ENCODE measurements at regions not wholly inside any gene's neighbourhood (a gene's known extent, or its start where the extent isn't known, plus 50 kb on each side); places are given as distances from the start of the nearest gene placed in this dataset.

DNA sequence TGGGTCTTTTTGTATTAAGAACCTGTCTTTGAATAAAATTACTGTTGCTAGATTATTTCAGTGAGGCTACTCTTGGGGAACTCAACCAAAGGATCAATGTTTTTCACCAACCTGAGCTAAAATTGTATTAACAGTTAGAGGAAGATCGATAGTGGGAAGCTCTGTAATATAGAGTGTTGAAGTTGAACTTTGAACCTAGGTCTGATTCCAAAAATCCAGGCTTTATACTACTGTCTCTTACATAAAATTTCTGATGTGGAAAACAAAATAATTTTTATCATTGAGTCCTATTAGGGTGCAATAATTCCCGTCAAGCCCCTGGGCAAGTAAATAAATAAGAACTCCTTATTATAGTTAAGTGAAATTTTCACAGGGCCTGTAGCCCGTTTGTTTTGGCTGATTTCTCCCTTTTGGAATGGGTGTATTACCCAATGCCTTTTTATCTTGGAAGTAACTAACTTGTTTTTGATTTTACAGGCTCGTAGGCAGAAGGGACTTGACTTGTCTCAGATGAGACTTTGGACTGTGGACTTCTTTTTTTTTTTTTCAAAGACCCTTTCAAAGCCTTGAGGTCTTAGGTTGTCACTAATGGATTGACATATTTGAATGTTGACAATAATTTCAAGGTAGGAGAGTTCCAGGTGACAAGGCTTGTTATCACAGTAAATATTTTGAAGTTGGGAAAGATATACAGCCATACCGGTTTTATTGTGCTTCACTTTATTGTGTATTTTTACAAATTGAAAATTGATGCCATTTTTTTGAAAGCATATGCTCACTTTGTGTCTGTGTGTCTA is 276.1 kb downstream of the NFKBIZ start:
- Histone ChIP-seq H3K27ac (ENCODE audit: low read depth, low read length) (no peak overlapping the region), H3K27me3 (ENCODE audit: control insufficient read depth, insufficient read depth, low read length) (no peaks in the 10 kb centered on the region), H3K9me3 (ENCODE audit: control insufficient read depth, insufficient read depth, low read length) (peaks cover 8% of the 10 kb centered on the region), H3K4me3 (ENCODE audit: low read depth, low read length) (no peak overlapping the region)
- no peak for DNase-seq (ENCODE audit: low read depth, low spot score)
- ChIA-PET POLR2A (no interaction called here), CTCF (no interaction called here)
- TF ChIP-seq, protein P1, sequence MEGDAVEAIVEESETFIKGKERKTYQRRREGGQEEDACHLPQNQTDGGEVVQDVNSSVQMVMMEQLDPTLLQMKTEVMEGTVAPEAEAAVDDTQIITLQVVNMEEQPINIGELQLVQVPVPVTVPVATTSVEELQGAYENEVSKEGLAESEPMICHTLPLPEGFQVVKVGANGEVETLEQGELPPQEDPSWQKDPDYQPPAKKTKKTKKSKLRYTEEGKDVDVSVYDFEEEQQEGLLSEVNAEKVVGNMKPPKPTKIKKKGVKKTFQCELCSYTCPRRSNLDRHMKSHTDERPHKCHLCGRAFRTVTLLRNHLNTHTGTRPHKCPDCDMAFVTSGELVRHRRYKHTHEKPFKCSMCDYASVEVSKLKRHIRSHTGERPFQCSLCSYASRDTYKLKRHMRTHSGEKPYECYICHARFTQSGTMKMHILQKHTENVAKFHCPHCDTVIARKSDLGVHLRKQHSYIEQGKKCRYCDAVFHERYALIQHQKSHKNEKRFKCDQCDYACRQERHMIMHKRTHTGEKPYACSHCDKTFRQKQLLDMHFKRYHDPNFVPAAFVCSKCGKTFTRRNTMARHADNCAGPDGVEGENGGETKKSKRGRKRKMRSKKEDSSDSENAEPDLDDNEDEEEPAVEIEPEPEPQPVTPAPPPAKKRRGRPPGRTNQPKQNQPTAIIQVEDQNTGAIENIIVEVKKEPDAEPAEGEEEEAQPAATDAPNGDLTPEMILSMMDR (IDR thresholded peaks at IDR 0.05; ENCODE audit: low read depth, low read length) = no peak

DNA sequence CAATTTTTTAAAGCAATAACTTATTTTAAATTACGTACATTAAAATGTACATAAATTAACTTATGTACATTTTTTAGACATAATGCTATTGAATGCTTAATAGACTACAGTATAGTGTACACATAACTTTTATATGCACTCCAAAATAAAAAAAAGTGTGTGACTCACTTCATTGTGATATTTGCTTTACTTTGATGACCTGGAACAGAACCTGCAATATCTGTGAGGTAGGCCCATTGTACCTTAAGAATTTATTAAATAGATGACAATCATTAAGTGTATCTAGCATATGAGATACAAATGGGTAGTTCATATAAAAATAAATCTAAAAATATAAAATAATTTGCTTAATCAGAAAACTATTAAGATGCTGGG is 276.7 kb downstream of the NFKBIZ start:
- Histone ChIP-seq H3K27ac (ENCODE audit: low read depth, low read length) (no peak overlapping the region), H3K9me3 (ENCODE audit: control insufficient read depth, insufficient read depth, low read length) (peaks cover 8% of the 10 kb centered on the region), H3K27me3 (ENCODE audit: control insufficient read depth, insufficient read depth, low read length) (no peaks in the 10 kb centered on the region), H3K4me3 (ENCODE audit: low read depth, low read length) (no peak overlapping the region)
- POLR2A ChIA-PET = no interaction called here
- CTCF ChIA-PET = no interaction called here
- TF ChIP-seq, protein P1 (IDR thresholded peaks at IDR 0.05; ENCODE audit: low read depth, low read length) = no peak
- DNase-seq (ENCODE audit: low read depth, low spot score) = no peak

DNA sequence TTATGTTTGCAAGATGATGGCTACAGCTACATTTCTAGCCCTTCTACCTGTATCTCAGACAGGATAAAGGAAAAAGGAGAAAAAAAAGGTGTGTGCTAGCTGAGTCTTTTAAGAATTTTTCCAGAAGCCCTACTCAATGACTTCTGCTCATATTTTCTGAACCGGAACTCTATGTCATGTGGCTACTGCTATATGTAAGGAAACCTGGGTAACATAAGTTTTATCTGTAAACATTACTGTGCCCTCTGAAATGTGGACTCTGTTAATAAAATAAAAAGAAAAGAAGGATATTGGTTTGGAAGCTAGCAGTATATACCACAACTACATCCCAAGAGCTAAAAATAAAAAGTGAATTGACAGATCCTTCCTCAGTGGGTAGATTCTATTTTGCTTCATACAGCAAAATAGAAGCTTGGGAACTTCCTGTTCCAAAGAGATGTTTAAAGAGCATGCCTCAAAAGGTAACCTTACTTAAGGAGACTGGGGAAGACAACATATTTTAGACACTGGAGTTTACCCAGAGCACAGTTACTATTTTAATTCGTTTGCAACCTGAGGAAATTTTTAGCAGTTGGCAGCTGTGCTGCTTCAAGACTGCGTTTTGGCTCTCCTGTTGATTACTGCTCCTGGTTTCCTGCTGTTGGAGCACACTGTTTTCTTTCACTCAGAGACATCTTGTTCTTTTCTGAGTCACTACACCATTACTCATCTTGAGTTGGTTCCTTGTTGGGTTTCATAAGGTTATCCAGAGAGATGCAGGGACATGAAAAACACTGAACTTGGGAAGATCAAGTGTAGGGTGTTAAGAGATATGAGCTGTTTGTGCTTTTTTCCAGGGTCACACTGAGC is 280.7 kb downstream of the NFKBIZ start:
- no peaks in the 10 kb centered on the region for H3K9me3 ChIP-seq (ENCODE audit: control insufficient read depth, insufficient read depth, low read length)
- H3K27me3 ChIP-seq (ENCODE audit: control insufficient read depth, insufficient read depth, low read length) = no peaks in the 10 kb centered on the region
- TF ChIP-seq, protein P1 (IDR thresholded peaks at IDR 0.05; ENCODE audit: low read depth, low read length) = no peak
- ChIA-PET POLR2A (interaction anchor here (1.0 kb wide), 2 partner anchors 40 to 280 kb away, joined by 3 to 5 read pairs; partner anchors contain the start of gene NFKBIZ), CTCF (interaction anchor here (1.1 to 1.6 kb wide), 3 partner anchors 99 to 327 kb away, joined by 3 to 6 read pairs (median 3); no protein-coding TSS in a partner anchor)
- DNase-seq (ENCODE audit: low read depth, low spot score) = peak; percentile 38
- no peak overlapping the region for H3K4me3 ChIP-seq (ENCODE audit: low read depth, low read length)
- H3K27ac ChIP-seq (ENCODE audit: low read depth, low read length) = no peak overlapping the region

DNA sequence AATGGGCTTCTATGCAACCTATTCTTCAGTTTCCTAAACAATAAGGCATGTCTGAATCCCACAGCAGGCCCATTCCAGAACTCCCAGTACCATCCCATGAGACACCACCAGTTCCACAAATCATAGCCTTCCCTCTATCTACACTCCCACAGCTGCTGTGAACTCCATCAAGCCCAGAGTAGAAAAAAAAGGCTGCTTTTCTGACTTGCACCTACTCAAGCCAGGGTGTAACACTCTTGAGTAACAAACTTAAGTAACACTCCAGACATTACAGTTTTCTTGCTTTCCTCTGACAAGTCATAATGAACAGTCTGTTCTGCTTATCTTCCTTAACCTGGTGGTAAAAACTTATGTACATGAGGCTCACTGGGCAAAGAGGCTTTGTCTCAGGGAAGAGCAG is 283.1 kb downstream of the NFKBIZ start:
- TF ChIP-seq, protein P1 (IDR thresholded peaks at IDR 0.05; ENCODE audit: low read depth, low read length) = no peak
- no peak for DNase-seq (ENCODE audit: low read depth, low spot score)

DNA sequence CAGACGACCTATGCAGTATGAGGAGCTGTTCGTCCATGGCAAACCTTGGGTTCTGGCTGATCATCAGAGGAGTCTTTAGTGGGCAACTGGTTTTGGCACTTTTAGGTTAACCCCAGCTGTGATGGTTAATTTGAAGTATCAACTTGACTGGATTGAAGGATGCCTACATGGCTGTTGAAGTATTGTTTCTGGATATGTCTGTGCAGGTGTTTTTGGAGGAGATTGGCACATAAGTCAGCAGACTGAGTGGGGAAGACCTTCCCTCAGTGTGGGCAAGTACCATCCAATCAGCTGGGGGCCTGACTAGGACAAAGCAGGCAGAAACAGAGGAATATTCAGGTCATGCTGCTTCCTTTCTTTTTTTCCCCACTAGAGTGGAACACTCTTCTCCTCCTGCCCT is 284.1 kb downstream of the NFKBIZ start:
- CTCF ChIA-PET = no interaction called here
- H3K4me3 ChIP-seq (ENCODE audit: low read depth, low read length) = no peak overlapping the region
- no peaks in the 10 kb centered on the region for H3K27me3 ChIP-seq (ENCODE audit: control insufficient read depth, insufficient read depth, low read length)
- TF ChIP-seq, protein P1 (IDR thresholded peaks at IDR 0.05; ENCODE audit: low read depth, low read length) = no peak
- POLR2A ChIA-PET = no interaction called here
- H3K27ac ChIP-seq (ENCODE audit: low read depth, low read length) = no peak overlapping the region
- no peaks in the 10 kb centered on the region for H3K9me3 ChIP-seq (ENCODE audit: control insufficient read depth, insufficient read depth, low read length)
- DNase-seq (ENCODE audit: low read depth, low spot score) = no peak

More for the DNA sequence above, 283.1 kb downstream of the NFKBIZ start:
- H3K4me3 ChIP-seq (ENCODE audit: low read depth, low read length) = no peak overlapping the region
- no peaks in the 10 kb centered on the region for H3K9me3 ChIP-seq (ENCODE audit: control insufficient read depth, insufficient read depth, low read length)
- CTCF ChIA-PET = no interaction called here
- POLR2A ChIA-PET = no interaction called here
- H3K27ac ChIP-seq (ENCODE audit: low read depth, low read length) = no peak overlapping the region
- no peaks in the 10 kb centered on the region for H3K27me3 ChIP-seq (ENCODE audit: control insufficient read depth, insufficient read depth, low read length)

Measured in AG04450 (cell line).